Right renal pelvis (tissue), 4 donors: ENCODE measurements at regions not wholly inside any gene's neighbourhood (a gene's known extent, or its start where the extent isn't known, plus 50 kb on each side); places are given as distances from the start of the nearest gene placed in this dataset.
"Not testable (repeated sequence)": the region's sequence is repeated elsewhere in the genome, so short reads cannot be mapped to it uniquely, and the experiment has no call there.

ENCODE experiments used
- DNase-seq, 4 donors: peaks; one replicate each; pipeline ENCODE4 v3.0.0-alpha.2; 2013; ENCODE audit warnings: low read depth in 4 of 4, low spot score in 3 of 4, missing footprints in 1 of 4

GRCh38 chr12:46884362-46884761 lies 58.6 kb upstream of the SLC38A4 start:
- no peak for DNase-seq

- DNase-seq: no peak
Observed at GRCh38 chr12:46886541-46887041, 60.8 kb upstream of the SLC38A4 start.

DNA sequence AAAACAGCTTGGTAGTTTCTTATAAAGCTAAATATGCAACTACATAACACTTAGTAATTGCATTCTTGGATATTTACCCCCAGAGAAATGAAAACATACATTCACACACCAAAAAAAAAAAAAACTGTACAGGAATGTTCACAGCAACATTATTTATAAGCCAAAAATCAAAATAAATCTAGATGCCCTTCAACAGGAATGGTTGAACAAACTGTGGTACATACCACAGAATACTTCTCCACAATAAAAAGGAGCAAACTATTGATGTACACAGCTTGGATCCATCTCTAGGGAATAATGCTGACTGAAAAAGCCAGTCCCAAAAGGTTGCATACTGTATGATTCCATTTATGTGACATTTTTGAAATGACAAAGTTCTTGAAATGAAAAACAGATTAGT lies 62.1 kb upstream of the SLC38A4 start:
- no peak for DNase-seq

DNA sequence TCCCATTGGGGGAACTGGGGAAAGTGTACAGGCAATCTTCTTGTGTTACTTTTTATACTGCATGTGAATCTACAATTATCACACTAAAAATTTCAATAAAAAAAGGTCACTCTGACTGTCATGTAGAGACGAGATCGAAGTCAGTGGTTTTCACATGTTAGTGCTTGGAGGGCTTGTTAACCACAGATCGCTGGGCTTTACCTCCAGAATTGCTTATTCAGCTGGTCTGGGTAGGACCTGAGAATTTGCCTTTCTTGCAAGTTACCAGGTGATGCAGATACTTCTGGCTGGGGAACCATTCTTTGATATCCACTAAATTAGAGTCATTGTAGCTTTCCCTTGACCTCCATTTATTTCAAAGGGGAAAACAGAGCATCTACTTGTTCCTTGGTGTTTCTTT lies 62.8 kb upstream of the SLC38A4 start:
- DNase-seq: no peak

GRCh38 chr12:46891306-46891705 lies 65.5 kb upstream of the SLC38A4 start:
- DNase-seq: no peak

DNA sequence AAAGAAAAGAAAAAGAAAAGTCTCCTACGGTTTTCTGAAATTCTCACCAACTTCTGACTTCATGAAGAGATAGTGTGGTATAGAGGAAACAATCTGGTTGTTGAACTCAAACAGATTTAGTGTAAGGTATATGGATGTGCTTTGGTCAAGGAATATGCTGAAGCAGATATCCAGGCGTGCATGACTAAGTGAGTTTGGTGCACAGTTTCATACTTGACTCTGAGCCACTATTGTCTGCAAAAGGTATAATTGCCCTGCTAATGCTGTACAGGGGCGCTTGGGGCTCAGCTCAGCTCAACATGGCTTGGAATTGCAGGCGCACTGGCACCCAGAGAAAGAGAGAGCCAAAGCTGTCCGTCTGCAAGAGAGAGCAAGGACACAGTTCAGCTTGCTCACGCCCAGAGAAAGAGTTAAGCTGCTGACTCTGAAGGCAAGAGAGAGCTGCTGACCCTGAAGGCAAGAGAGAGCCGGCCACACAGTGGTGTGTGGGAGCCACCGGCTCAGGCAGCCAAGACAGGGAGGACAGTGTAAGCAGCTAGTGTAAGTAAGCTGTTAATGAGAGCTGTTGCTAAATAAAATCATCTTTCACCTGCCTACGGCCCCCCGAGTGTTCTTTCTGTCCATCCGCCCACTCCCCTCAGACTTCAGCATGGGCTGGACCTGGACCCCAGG lies 66.4 kb upstream of the SLC38A4 start:
- no peak for DNase-seq

GRCh38 chr12:46892887-46893286 lies 67.1 kb upstream of the SLC38A4 start:
- no peak for DNase-seq

DNA sequence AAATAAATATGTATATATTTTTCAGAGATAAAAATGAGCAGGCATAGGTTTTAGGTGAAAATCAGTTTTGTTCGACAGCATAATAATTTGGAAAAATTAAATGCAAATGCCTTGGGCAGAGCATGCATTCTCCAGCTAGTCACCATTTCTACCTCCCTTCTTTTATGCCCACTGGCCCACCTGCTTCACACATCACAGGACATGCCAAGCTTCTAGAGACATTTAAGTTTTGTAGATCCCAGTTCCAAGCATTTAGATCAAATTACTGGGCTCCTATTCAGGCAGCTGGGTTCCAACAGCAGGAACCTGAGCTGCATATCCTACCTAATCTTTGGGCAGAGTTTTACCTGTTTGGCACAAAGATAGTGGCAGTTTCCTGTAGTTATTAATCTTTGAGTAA lies 67.6 kb upstream of the SLC38A4 start:
- no peak for DNase-seq

DNA sequence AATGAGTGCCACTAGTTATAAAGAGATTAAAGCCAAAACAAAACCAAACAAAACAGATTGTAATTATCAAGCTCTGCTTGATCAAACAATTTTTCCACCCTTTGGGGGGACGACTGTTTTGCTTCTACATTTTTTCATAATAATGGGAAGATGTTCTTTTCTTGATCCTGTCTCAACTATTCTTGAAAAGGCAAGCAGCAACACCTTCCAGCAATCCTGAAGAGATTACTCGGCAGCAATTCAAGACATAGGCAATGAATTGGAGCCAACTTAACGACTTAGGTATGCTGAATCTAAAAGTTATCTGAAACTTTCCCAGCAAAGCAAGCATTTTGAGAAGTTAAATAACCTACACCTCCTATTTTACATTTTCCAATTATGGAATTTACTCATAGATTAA lies 69.9 kb upstream of the SLC38A4 start:
- DNase-seq: no peak

- DNase-seq: no peak
Observed at GRCh38 chr12:46896680-46897079, 70.9 kb upstream of the SLC38A4 start.

DNA sequence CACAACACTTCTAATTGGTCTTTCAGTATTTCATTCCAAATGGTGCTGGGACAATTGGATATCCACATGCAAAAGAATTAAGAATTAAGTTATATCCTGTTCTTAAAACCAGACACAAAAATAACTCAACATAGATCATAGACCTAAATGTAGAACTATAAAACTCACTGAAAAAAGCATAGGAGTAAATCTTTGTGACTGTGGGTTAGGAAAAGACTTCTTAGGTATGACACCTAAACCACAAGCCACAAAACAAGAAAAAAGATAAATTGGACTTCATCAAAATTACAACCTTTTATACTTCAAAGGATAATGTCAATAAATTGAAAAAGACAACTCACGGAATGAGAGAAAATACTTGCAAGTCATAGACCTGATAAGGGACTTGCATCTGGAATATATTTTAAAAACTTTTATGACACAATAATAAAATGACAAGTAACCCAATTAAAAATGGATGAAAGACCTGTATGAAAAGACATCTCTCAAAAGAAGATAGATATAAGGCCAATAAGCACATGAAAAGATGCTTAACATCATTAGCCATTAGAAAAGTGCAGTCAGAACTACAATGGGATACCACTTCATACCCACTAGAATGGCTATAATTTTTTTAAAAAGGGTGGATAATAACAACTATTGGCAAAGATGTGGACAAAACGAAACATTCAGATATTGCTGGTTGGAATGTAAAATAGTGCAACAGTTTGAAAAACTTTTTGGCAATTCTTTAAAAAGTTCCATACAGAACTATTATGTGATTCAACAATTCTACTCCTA lies 72.5 kb upstream of the SLC38A4 start:
- no peak for DNase-seq

DNA sequence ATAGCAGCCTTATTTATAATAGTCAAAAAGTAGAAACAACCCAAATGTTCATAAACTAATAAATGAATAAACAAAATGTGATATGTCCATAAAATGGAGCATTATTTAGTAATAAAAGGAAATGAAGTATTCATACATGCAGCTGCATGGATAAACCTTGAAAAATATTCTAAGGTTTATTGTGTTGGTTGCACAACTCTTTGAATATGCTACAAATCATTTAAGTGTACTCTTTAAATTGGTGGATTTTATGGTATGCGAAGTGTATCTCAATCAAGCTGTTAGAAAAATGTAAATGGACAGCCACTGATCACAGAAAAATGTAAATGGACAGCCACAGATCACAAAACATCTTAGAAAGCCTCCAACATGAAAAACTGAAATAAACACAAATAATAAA lies 73.2 kb upstream of the SLC38A4 start:
- no peak for DNase-seq

DNA sequence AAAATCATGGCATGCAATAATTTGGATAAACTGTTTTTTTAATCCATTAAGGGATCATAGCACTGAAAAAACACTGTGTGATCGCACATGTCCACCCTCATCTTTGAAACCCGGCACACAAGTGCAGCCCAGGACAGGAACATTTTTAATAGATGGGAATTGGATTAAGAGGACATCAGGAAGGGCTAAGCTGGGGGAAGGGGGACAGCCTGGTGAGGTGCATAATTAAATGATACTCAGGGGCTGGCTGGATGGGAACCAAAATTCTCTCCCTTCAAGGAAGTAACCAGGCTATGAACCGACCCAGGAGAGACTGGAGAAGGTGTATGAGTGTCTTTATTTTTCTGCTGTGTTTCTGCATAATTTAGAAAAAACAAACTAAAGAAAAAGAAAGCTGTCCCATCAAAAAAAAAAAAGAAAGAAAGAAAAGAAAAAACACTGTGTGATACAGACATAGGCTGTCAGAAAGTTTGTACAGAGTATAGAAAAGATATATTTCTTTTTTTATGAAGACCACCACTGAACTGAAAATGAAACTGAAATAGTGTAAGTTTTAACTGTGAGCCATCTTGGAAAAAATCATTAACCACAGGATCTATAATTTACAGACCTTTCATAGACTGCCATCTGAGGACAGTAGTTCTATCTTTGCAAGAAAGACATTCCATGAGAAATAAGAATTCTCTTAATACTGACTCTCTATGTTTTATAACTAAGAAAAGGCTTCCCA lies 75.1 kb upstream of the SLC38A4 start:
- no peak for DNase-seq

DNA sequence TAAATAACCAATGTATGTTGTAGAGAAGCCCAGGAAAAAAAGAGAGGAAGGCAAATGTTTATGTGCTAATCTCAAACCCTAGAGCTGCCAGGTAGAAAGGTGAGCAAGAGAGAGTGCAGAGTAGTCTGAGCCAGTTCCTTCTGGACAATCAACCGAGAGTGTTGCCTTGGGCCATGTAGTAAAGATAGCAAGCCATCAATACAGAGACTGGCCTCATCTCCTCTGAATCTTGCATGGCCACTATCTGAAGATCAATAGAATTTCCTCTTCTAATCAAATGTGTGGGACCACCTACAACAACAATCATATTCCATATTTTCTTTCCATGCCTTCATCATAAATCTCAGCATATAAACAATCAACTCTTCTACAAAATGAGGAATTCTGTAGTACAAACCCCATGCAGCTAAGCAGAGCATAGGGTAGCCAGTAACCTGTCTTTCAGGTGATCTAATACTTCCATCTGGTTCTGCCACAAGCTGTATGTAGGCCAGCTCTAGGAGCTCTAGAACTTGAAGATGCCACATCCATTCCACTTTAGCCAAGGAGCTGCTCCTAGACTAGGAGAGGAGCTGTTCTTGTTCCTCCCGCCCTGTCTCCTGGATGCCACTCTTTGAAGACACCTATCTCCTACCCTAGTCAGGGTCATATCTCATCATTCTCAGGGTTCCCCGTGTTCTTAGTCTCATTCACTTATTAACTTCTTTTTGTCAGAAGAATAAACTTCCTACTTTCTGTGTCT lies 75.8 kb upstream of the SLC38A4 start:
- DNase-seq: no peak

DNA sequence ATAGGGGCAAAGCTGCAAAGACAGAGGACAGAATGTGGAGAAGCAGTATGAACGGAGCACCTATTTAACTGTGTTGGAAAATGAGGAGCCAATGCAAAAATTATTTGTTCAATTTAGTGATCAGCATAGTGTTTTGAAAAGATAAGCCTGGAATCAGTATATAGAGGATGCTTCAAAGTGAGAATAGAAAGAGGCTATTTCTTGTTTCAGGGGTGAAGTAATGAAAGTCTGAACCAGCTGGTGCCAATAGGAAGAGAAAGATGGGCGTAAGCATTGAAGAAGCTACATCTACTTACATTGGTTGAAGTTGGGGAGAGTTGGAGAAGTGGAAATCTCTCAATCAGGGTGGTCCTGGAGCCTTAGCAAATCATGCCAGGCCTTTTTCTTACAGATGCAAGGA lies 77.3 kb upstream of the SLC38A4 start:
- no peak for DNase-seq

DNA sequence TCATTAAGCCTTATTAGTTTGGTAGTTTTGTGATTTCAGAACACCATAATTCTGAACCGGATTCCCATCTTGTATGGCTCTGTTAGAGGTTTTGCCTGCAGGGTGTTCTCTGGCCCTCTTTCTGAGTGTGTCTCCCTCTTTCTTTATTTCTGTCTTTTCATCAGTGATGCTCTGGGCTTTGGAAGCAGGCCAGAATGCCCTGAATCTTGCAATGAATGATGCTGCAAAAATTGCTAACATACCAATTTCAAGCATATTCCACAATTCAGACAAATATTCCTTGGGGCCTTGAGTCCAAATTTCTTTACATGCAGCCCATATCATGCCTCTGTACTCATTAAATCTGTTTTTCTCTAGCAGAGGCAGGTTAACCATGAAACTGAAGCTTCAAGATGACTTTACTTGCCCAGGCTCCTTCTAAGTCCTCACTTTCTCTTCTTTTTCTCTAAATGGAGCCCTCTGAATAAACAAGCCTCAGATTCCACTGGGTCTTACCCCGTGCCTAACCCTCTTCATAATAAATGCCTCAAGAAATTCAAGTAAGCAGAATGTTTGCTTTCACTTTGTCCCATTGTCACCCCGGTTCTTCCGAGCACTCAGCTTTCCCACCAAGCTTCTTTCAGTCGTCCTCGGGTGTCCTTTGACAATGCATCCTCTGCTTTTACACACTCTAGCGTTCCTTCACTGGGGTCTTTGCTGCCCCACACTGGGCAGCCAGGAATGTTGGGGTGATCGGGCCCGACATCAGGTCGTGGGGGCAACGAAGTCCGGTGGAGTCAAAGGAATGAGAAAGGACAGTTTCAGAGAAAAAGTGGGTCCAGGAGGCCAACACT lies 78.8 kb upstream of the SLC38A4 start:
- DNase-seq: no peak

- not testable (repeated sequence) for DNase-seq
Observed at GRCh38 chr12:46905239-46905627, 79.4 kb upstream of the SLC38A4 start.

DNA sequence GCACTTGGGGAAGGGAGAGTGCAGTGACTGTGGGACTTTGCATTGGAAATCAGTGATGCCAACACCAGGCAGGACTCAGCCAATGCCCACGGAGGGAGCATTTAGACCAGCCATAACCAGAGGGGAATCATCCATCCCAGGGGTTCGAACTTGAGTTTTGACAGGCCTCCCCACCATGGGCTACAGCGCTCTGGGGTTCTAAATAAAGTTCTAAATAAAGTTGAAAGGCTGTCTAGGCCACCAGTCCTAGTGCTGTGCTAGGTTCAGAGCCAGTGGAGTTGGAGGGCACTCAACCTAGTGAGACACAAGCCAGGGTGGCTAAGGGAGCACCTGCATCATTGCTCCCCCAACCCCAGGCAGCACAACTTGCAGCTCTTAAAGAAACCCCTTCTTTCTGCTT lies 82.0 kb upstream of the SLC38A4 start:
- DNase-seq: no peak

- no peak for DNase-seq
Observed at GRCh38 chr12:46908236-46908935, 82.6 kb upstream of the SLC38A4 start.
